ENCODE measurements at regions not wholly inside any gene's neighbourhood (a gene's known extent, or its start where the extent isn't known, plus 50 kb on each side); places are given as distances from the start of the nearest gene placed in this dataset.

GRCh38 chr4:106676173-106676921 lies 307.8 kb upstream of the GIMD1 start:
- no peak for TF ChIP-seq CTCF (IDR thresholded peaks at IDR 0.05; ENCODE audit: extremely low read depth, low read depth, low read length)

GRCh38 chr4:106671716-106672115 lies 303.1 kb upstream of the GIMD1 start:
- H3K4me2 ChIP-seq (ENCODE audit: insufficient read depth, low read length), result no peak overlapping the region
- DNase-seq (ENCODE audit: insufficient read length, low spot score, missing footprints), result no peak
- no peaks in the 10 kb centered on the region for H3K27me3 ChIP-seq (ENCODE audit: insufficient read depth, low read length)
- no peaks in the 10 kb centered on the region for H3K9me3 ChIP-seq (ENCODE audit: low read depth, low read length)
- H3K79me2 ChIP-seq (ENCODE audit: insufficient read depth, low read length), result no peaks in the 10 kb centered on the region
- H3K4me3 ChIP-seq (ENCODE audit: insufficient read depth, low read length), result no peak overlapping the region
- no peaks in the 10 kb centered on the region for H3K4me1 ChIP-seq (ENCODE audit: insufficient read depth, low read length)
- H4K20me1 ChIP-seq (ENCODE audit: insufficient read depth, low read length), result no peaks in the 10 kb centered on the region
- H2AFZ ChIP-seq (ENCODE audit: low read length), result no peak overlapping the region
- no peaks in the 10 kb centered on the region for H3K36me3 ChIP-seq (ENCODE audit: insufficient read depth, low read length)
- TF ChIP-seq CTCF (IDR thresholded peaks at IDR 0.05; ENCODE audit: extremely low read depth, low read depth, low read length), result no peak
- H3K27ac ChIP-seq (ENCODE audit: low read depth, low read length), result no peak overlapping the region

More at GRCh38 chr4:106676173-106676921, 307.8 kb upstream of the GIMD1 start:
- Histone ChIP-seq H3K9me3 (ENCODE audit: low read depth, low read length) (no peaks in the 10 kb centered on the region), H3K27me3 (ENCODE audit: insufficient read depth, low read length) (no peaks in the 10 kb centered on the region), H3K4me1 (ENCODE audit: insufficient read depth, low read length) (no peaks in the 10 kb centered on the region), H4K20me1 (ENCODE audit: insufficient read depth, low read length) (no peaks in the 10 kb centered on the region), H3K27ac (ENCODE audit: low read depth, low read length) (no peak overlapping the region), H3K79me2 (ENCODE audit: insufficient read depth, low read length) (no peaks in the 10 kb centered on the region), H3K4me2 (ENCODE audit: insufficient read depth, low read length) (no peak overlapping the region), H3K36me3 (ENCODE audit: insufficient read depth, low read length) (no peaks in the 10 kb centered on the region), H3K4me3 (ENCODE audit: insufficient read depth, low read length) (no peak overlapping the region), H2AFZ (ENCODE audit: low read length) (no peak overlapping the region)
- no peak for DNase-seq (ENCODE audit: insufficient read length, low spot score, missing footprints)

GRCh38 chr4:106670976-106671375 lies 302.4 kb upstream of the GIMD1 start:
- Histone ChIP-seq H3K4me1 (ENCODE audit: insufficient read depth, low read length) (no peaks in the 10 kb centered on the region), H3K79me2 (ENCODE audit: insufficient read depth, low read length) (no peaks in the 10 kb centered on the region), H4K20me1 (ENCODE audit: insufficient read depth, low read length) (no peaks in the 10 kb centered on the region), H3K36me3 (ENCODE audit: insufficient read depth, low read length) (no peaks in the 10 kb centered on the region), H3K27ac (ENCODE audit: low read depth, low read length) (no peak overlapping the region), H3K4me2 (ENCODE audit: insufficient read depth, low read length) (no peak overlapping the region), H3K4me3 (ENCODE audit: insufficient read depth, low read length) (no peak overlapping the region), H2AFZ (ENCODE audit: low read length) (no peak overlapping the region), H3K27me3 (ENCODE audit: insufficient read depth, low read length) (no peaks in the 10 kb centered on the region), H3K9me3 (ENCODE audit: low read depth, low read length) (no peaks in the 10 kb centered on the region)
- TF ChIP-seq CTCF (IDR thresholded peaks at IDR 0.05; ENCODE audit: extremely low read depth, low read depth, low read length), result no peak
- DNase-seq (ENCODE audit: insufficient read length, low spot score, missing footprints), result no peak

GRCh38 chr4:106659371-106659770 lies 290.8 kb upstream of the GIMD1 start:
- no peaks in the 10 kb centered on the region for H3K79me2 ChIP-seq (ENCODE audit: insufficient read depth, low read length)
- no peak overlapping the region for H3K4me3 ChIP-seq (ENCODE audit: insufficient read depth, low read length)
- H4K20me1 ChIP-seq (ENCODE audit: insufficient read depth, low read length), result no peaks in the 10 kb centered on the region
- no peak for DNase-seq (ENCODE audit: insufficient read length, low spot score, missing footprints)
- no peaks in the 10 kb centered on the region for H3K4me1 ChIP-seq (ENCODE audit: insufficient read depth, low read length)
- no peak overlapping the region for H3K27ac ChIP-seq (ENCODE audit: low read depth, low read length)
- TF ChIP-seq CTCF (IDR thresholded peaks at IDR 0.05; ENCODE audit: extremely low read depth, low read depth, low read length), result no peak
- H3K27me3 ChIP-seq (ENCODE audit: insufficient read depth, low read length), result no peaks in the 10 kb centered on the region
- H3K36me3 ChIP-seq (ENCODE audit: insufficient read depth, low read length), result no peaks in the 10 kb centered on the region
- no peaks in the 10 kb centered on the region for H3K9me3 ChIP-seq (ENCODE audit: low read depth, low read length)
- H2AFZ ChIP-seq (ENCODE audit: low read length), result no peak overlapping the region
- no peak overlapping the region for H3K4me2 ChIP-seq (ENCODE audit: insufficient read depth, low read length)

All from osteoblast (primary cell).